Right forelimb (tissue), 1 donor: ENCODE measurements at regions not wholly inside any gene's neighbourhood (a gene's known extent, or its start where the extent isn't known, plus 50 kb on each side); places are given as distances from the start of the nearest gene placed in this dataset.
"Not testable (repeated sequence)": the region's sequence is repeated elsewhere in the genome, so short reads cannot be mapped to it uniquely, and the experiment has no call there.

ENCODE experiments used
- DNase-seq: peaks from one replicate; pipeline ENCODE4 v3.0.0-alpha.2; 2018

- no peak for DNase-seq
Measured at GRCh38 chr6:84635081-84635761, 129.2 kb downstream of the TBX18 start.

DNA sequence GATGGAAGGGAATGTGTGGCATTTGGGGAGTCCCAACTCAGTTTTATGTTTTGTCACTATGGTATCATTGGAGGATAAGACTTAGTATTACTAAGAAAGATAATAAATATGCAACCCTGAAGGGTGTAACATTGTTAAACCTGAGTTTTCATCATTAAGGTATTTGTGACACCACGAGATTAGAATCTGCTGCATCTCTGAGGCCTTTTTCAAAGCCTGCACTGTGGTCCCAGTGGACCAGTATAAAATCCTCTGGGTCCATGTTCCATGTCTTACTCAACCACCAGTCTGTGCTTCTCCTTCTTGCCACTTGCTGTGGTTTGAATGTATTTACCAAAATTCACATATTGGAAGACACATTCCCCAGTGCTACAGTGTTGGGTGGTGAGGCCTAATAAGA lies 130.6 kb downstream of the TBX18 start:
- no peak for DNase-seq

- not testable (repeated sequence) for DNase-seq
Measured at GRCh38 chr6:84626527-84626926, 137.9 kb downstream of the TBX18 start.

DNA sequence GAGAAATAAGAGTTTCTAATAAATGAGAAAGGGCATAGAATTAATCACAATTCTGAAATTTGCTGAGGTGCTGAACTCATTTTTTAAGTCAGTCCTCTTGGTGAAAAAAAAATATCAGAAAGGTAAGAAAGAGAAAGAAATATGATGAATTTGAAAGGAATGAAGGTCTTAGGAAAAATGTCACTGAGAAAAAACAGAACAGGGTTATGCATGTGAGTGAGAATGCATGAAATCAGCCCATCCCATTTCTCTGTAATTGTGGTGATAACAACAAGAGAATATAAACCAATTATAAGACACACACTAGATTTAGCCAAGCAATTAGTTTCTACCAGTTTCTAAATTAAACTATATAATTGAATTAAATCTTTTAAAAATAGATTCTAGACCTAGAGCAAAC lies 138.9 kb downstream of the TBX18 start:
- no peak for DNase-seq

DNA sequence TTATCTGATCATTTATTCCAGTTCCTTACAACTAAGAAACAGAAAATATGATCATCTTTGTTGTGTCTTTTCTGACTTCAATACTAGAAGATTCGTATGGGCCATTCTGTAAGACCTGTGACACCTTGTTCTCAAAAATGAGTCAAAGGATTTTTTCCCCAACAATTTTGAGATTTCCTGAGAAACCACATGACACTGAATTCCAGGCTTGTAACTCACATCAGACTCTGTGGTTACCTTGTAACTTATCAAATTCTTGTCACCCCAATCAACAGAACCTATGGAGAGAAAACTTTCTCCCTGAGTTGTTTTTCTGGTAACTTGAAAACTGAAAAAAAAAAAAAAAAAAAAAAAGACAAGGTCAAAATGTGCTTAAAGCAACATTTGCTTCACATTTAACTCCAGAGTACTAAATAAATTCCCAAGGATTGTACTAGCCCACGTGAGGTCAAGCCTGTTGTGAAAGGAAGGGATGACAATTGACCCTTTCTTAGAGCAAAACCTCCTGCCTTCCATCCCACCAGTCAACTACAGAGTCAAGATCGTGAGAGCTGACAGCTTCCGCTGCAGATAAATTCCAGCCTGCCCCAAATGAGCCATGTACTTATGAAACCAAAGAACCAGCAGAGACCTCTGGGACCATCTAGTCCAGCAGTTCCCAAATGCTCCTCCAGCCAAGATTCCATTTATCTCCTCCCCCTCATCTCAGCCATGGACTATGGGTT lies 140.3 kb downstream of the TBX18 start:
- DNase-seq = no peak

- no peak for DNase-seq
Measured at GRCh38 chr6:84618836-84619235, 145.6 kb downstream of the TBX18 start.

- no peak for DNase-seq
Measured at GRCh38 chr6:84618046-84618752, 146.2 kb downstream of the TBX18 start.

DNA sequence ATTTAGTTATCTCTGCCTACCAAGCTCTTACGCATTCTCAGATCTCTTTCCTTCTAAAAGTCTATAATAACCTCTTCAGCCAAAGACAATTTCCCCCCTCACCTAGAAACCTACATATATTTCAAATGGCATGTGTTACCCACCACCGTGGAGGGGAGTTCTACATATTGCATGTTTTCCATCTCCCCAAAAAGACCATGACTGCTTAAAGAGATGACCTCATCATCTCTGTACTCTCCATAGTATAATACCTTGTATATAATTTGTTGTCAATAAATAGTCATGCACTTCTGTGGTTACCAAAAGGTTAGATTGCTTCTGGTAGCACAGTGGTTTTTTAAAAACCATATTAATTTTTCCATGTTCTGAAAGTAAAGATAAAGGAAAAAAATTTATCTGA lies 148.4 kb downstream of the TBX18 start:
- DNase-seq = no peak

DNA sequence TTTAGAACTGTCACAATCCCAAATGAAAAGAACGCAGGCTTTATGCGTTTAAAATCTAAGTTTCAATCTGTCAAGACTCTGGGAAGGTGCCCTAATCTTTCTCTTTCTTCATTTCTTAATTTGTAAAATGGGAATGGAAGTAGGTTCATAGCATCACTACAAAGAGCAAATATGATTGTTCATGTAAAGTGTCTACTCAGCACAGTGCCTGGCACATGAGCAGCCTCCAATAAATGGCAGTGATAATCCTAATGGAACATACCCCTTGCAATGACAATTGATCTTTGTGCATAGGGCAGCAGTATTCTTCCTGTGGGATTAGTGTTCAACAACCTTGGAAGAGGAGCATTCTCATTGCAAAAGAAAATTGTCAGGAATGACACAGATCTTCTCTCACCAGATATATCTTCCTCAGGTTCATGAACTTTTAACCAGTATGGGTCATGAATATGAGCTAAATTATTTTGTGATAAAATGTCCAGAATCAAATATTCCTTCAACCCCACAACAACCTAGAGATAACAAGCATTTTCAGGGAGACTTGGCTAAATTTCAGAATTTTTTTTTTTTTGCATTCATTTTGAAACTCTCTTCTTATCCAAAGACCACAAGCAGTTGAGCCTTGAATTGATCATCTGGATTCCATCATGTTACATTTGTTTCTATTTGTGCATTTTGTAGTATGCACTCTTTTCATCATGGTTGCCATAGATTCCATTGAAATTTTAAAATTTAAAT lies 149.1 kb downstream of the TBX18 start:
- DNase-seq = no peak

DNA sequence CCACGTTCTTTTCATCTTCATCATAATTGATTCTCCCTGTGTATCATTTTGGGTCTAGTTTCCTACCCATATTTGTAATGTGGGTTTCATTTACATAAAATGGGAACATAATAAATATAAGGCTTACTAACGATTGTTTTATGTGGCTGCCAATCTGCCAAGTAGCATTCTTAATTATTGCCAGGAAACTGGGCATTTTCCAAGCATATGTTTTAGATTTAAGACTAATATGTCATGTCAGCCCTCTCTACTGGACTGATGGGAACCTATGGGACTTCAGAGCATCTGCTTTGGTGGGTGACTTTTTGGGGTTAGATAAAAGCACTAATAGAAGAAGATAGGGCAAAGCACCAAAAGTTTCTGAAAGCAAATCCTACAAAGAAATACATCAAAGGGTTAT lies 157.5 kb downstream of the TBX18 start:
- no peak for DNase-seq

DNA sequence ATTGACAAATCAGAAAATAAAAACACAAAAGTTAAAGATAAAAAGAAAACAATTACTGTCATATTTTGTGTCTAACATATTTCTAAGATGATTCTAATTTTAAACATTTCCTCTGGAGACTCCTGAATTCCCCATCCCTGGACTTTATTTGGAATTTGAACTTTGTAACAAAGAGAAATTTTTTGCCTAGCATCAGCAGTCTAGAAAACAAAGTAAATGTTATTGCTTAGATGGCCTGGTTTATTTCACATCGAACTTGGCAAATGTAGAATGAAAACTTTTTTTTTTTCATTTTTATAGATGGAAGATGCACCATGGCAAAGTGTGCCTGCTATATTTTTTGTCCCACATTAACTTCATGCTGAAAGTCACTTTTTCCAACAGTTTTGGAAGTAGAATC lies 159.1 kb downstream of the TBX18 start:
- no peak for DNase-seq

DNA sequence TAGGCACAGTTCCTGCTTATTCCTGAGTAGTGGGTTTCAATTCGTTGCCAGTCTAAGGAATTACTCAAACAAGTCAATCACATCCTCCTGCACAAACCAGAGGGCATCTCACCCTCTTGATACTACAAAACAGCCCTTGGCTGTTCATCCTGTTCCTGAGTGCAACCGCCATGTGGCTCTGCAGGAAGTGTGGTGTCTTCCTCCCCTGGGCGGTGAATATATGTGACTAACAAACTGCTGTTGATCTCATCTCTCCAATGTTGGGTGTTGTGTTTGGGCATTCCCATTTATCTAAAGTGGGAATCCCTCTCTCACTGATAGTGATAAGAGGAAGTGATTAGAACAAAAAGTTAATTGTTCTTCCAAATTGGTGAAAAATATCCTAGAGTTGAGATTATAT lies 163.0 kb downstream of the TBX18 start:
- no peak for DNase-seq

- DNase-seq = no peak
Measured at GRCh38 chr6:84599991-84600390, 164.4 kb downstream of the TBX18 start.

DNA sequence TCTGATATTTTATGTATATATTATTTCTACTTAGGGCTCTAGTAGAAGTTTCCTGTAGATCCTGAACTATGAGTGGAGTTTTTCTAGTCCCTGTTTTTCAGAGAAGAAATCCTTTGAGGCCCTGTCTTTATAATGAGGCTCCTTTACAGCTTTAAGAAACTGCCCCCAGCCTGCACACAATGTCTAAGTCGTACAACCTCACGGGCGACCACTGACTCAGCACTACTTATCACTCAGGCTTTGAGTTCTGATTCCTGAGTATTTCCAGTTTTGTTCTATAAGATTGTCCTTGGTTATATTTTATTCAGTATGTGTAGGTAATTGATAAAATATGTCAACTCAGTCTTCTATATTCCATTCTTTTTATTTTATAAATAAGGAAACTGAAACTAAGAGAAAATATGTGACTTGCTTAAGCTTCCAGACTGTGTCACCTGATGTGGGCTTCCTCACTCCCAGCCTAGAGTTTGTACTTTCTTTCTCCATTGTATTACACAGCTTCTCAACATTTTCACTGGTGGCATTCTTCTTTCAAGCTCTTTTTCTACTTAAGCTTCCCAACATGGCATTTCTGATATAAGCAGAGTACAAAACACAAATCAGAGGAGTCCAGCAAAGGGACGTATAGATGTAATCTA lies 167.0 kb downstream of the TBX18 start:
- DNase-seq = no peak

DNA sequence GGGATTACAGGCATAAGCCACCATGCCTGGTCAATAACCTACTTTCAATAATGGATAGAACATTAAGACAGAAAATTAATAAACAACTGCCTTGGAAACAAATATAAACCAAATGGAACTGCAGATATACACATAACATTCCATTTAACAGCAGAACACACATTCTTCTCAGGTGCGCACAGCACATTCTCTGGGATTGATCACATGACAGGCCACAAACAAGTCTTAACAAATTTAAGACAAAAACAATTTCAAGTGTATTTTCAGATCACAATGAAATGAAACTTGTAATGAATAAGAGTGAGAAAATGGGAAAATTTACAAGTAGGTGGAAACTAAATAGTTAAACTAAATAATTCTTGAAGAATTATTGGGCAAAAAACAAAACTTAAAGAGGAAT lies 167.9 kb downstream of the TBX18 start:
- DNase-seq = no peak

DNA sequence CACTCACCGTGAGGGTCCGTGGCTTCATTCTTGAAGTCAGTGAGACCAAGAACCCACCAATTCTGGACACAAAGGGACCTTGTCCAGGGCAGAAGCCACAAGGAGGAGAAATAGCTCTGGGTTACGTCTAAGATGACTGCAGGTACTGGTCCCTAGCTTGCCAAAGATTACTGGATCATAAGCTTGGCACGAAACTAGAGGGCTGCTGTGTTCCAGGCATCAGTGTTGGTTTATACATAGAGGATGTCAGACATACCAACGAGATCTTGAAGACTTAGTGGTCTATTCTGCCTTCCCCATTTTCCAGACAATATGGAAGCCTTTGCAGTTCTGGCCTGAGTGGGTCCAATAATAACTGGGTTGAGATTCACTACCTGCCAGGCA lies 175.7 kb downstream of the TBX18 start:
- no peak for DNase-seq

GRCh38 chr6:84587994-84588696 lies 176.3 kb downstream of the TBX18 start:
- not testable (repeated sequence) for DNase-seq

DNA sequence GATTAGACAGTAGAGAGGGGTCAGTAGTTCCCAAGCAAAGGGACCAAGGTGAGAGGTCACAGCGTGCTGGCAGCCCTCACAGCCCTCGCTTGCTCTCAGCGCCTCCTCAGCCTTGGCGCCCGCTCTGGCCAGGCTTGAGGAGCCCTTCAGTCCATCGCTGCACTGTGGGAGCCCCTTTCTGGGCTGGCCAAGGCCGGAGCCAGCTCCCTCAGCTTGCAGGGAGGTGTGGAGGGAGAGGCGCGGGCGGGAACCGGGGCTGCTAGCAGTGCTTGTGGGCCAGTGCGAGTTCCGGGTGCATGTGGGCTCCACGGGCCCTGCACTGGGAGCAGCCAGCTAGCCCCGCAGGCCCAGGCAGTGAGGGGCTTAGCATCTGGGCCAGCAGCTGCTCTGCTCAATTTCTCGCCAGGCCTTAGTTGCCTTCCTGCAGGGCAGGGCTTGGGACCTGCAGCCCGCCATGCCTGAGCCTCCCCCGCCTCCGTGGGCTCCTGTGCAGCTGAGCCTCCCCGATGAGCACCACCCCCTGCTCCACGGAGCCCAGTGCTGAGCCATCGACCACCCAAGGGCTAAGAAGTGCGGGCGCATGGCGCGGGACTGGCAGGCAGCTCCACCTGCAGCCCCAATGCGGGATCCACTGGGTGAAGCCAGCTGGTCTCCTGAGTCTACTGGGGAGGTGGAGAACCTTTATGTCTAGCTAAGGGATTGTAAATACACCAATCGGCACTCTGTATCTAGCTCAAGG lies 177.0 kb downstream of the TBX18 start:
- DNase-seq = not testable (repeated sequence)

DNA sequence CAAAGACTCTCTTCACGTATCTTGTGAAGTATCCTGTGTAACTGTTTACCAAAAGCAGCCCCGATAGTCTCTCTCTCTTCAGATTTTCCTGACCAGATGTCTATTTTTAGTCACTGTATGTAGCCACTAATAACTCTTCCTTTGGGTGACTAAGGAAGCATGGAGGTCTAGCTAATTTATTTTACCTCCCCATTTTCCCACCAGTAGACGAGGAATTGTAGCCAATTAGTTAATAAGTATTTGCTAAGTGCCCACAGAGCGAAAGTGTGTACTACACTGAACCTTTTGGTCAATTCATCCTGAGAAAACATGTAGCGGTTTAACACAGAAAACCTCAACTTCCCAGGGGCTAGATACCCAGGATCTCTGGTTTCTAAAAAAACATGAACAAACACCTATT lies 180.6 kb downstream of the TBX18 start:
- DNase-seq = no peak

DNA sequence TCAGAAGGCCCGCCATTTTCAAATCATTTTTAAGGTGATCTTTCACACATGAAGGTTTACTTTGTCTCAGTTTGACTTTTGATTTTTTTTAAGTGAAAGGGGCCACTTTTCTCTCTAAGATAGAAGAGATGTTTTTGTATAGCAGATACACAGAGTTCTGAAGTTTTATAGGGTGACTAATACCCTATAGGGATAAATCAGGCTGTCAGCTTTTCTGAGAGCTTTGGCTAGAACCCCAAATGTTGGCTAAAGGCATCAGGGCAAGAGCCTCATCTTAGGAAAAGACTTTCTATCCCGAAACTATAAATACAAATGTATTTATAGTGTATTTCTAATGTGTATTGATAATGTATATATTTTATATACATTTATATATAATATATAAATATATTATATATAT lies 181.4 kb downstream of the TBX18 start:
- no peak for DNase-seq

DNA sequence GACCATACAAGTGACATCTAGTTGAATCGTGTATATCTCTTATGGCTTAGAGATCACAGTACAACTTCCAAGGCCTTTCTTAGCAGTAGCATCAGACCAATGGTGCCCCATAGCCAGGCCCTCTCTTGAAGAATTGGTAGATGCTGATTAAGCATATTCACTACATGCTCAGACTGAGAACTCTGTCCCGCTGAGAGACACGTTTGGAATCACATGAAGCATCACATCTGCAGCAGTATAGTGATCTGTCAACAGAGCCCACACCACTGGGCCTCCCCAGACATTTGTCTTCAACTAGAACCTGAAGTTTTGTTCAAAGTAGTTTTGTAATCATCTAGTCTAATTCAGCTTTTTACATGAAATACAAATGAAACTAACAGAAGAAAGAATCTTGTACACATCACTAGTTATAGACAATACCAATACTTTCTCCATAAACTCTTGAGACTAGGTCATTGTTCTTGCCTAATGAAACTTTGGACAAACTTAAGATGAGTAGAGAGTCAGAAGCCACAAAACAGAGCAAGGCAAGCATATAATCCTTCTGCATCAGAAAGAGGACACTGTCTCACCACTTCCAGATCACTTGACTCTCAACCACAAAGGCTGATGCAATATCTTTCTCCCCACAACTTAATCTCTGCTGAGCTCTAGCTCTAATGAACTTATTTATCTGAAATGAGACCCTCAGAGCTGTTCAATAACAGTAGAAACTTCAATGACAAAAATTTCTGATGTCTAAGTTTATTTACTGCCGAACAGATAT lies 182.7 kb downstream of the TBX18 start:
- DNase-seq = no peak
